ENCODE measurements at regions not wholly inside any gene's neighbourhood (a gene's known extent, or its start where the extent isn't known, plus 50 kb on each side); places are given as distances from the start of the nearest gene placed in this dataset.
"Not testable (repeated sequence)": the region's sequence is repeated elsewhere in the genome, so short reads cannot be mapped to it uniquely, and the experiment has no call there.

DNA sequence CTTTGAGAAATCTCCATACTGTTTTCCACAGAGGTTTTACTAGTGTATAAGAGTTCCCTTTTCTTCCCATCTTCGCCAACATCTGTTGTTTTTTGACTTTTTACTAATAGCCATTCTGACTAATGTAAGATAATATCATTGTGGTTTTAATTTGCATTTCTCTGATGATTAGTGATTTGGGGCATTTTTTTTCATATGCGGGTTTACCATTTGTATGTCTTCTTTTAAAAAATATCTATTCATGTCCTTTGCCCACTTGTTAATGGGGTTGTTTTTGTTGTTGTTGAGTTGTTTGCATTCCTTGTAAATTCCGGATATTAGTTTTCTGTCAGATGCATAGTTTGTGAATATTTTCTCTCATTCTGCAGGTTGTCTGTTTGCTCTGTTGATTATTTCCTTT lies 167.1 kb downstream of the PRL start:
- H3K4me3 Mint-ChIP-seq = no peak overlapping the region
- H3K36me3 Mint-ChIP-seq = peaks cover 2% of the 10 kb centered on the region
- H3K4me1 Mint-ChIP-seq (ENCODE audit: low read depth) = no peaks in the 10 kb centered on the region
- H3K27me3 Mint-ChIP-seq = peaks cover 2% of the 10 kb centered on the region
- peaks cover 8% of the 10 kb centered on the region for H3K9me3 Mint-ChIP-seq (ENCODE audit: low read depth)
- H3K27ac Mint-ChIP-seq = no peak overlapping the region

DNA sequence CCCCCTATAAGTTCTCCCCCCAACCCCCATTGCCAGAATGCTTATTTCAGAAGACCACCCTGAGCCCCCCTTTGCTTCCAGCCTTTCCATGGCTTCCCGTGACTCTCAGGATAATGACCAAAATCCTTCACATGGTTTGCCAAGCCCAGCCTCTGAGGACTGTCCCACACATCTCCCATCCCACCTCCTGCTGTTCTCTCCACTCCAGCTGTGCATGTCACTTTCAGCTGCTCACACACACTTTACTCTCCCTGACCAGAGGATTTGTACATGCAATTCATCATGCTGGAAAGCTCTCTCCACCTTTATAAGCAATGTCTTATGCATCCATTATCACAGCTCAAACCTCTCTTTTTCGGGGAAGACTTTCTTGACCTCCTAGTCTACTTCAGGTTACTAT lies 164.2 kb downstream of the PRL start:
- Mint-ChIP-seq H3K27me3 (peaks cover 2% of the 10 kb centered on the region), H3K9me3 (ENCODE audit: low read depth) (peaks cover under 1% of the 10 kb centered on the region), H3K27ac (no peak overlapping the region), H3K4me1 (ENCODE audit: low read depth) (no peaks in the 10 kb centered on the region), H3K36me3 (peaks cover 2% of the 10 kb centered on the region), H3K4me3 (no peak overlapping the region)

DNA sequence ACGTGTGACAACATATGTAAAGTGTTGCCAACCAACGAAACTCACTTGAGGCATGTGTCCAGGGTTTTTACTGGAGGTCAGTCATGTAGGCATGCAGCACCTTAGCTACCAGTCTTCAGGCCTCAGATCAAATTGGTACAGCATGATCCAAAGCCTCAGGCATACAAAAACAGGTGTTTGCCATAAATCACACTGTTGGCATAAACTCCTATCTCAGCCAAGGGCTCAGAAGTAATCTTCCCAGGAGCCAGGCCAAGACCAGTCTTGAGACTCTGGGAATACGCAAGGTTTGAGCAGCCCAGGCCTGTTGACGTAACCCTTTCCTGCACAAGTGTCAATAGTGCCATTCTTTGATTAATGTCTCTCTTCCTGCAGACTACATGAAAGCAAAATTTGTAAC lies 163.5 kb downstream of the PRL start:
- H3K9me3 Mint-ChIP-seq (ENCODE audit: low read depth) = no peaks in the 10 kb centered on the region
- peaks cover 2% of the 10 kb centered on the region for H3K27me3 Mint-ChIP-seq
- no peaks in the 10 kb centered on the region for H3K4me1 Mint-ChIP-seq (ENCODE audit: low read depth)
- H3K27ac Mint-ChIP-seq = no peak overlapping the region
- H3K4me3 Mint-ChIP-seq = no peak overlapping the region
- peaks cover 2% of the 10 kb centered on the region for H3K36me3 Mint-ChIP-seq

DNA sequence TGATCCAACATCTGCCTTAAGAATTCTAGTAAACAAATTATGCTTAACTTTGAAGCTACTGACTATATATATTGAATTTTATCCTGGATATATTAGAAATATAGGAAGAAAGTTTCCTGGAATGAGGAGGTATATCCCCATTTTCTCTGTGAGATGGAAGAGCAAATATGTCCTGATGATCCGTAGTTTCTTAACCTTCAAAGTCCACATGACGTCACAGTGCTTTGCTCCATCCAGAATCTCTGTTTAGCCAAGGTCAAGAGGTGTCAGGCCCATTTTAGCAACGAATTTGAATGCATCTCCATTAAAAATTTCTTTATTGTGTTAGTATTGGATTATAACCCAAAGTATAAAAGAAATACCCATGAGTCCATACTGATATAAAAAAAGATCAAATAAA lies 162.5 kb downstream of the PRL start:
- Mint-ChIP-seq H3K9me3 (ENCODE audit: low read depth) (no peaks in the 10 kb centered on the region), H3K27me3 (peaks cover 2% of the 10 kb centered on the region), H3K36me3 (peaks cover 2% of the 10 kb centered on the region), H3K4me1 (ENCODE audit: low read depth) (no peaks in the 10 kb centered on the region), H3K4me3 (no peak overlapping the region), H3K27ac (no peak overlapping the region)

DNA sequence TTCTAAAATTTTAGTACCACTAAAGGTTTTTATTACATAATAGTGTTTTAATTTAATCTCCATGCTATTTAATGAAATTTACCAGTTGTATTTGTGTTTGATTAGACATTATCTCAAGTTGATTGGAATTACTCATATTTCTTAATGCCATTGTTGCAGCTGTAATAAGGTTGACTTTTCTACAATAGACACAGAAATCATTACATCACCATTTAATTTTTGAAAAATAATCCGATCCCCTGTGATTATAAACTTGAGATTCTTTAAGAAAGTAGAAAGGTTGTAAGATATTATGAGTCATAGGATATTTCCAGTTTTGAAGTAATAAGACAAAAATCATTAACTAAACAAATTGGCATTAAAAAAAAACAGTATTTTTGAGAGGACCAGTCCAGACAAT lies 161.4 kb downstream of the PRL start:
- H3K27ac Mint-ChIP-seq = no peak overlapping the region
- H3K9me3 Mint-ChIP-seq (ENCODE audit: low read depth) = no peaks in the 10 kb centered on the region
- H3K4me3 Mint-ChIP-seq = no peak overlapping the region
- no peaks in the 10 kb centered on the region for H3K4me1 Mint-ChIP-seq (ENCODE audit: low read depth)
- H3K36me3 Mint-ChIP-seq = peaks cover 2% of the 10 kb centered on the region
- H3K27me3 Mint-ChIP-seq = peaks cover 2% of the 10 kb centered on the region

DNA sequence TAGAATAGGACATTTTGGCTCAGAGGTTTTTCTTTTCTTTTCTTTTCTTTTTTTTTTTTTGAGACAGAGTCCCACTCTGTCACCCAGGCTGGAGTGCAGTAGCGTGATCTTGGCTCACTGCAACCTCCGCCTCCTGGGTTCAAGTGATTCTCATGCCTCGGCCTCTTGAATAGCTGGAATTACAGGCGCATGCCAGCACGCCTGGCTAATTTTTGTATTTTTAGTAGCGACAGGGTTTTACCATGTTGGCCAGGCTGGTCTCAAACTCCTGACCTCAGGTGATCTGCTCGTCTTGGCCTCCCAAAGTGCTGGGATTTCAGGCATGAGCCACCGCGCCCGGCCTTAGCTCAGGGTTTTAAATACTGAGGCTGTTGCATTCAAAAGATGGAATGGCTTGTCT lies 156.1 kb downstream of the PRL start:
- H3K36me3 Mint-ChIP-seq; H3K27me3 Mint-ChIP-seq; H3K9me3 Mint-ChIP-seq (ENCODE audit: low read depth); H3K27ac Mint-ChIP-seq; H3K4me3 Mint-ChIP-seq; H3K4me1 Mint-ChIP-seq (ENCODE audit: low read depth): not testable (repeated sequence)

DNA sequence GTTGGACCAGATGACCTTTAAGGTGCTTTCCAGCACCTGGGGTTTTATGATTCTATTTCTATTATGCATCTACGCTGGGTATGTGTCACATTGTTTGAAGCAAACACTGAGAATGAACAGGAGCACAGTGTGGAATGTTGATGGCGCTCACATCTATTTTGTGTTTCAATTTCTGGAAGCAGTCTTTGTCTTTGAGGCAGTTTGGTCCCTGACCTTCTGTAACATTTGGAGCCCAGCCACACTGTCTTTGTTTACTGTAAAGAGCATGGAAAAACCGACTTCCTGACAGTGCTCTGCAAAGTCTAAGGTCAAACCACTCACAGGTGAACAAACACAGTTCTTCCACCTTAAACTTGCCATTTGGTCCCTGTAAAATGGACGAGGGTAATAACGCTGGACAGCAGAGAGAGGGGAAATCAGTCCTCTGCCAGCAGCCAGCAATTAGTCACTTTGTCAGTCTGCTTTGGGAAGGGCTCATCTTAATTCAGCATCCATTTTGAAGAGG lies 155.5 kb downstream of the PRL start:
- Mint-ChIP-seq H3K27me3 (peaks cover 8% of the 10 kb centered on the region), H3K4me1 (ENCODE audit: low read depth) (peaks cover 6% of the 10 kb centered on the region), H3K4me3 (no peak overlapping the region), H3K36me3 (no peaks in the 10 kb centered on the region), H3K9me3 (ENCODE audit: low read depth) (no peaks in the 10 kb centered on the region), H3K27ac (no peak overlapping the region)

DNA sequence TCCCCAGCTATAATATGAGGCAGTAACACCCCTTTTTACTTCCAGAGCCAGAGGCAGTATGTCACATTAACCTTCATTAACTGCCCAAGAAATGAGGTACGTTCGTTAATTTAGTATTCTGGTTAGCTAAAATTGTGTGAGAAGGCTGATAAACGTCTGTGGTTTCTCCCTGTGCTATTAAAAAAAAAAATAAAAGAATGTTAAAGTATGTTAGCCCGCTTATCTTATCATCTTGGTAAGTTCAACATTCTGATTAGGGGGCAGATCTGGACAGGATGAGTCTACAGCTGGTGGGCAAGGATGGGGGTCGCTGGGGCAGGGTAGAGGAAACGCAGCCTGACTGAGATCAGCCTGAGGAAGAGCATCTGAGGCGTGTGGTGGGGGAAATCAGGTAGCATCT lies 154.0 kb downstream of the PRL start:
- peaks cover 18% of the 10 kb centered on the region for H3K4me1 Mint-ChIP-seq (ENCODE audit: low read depth)
- no peaks in the 10 kb centered on the region for H3K36me3 Mint-ChIP-seq
- no peak overlapping the region for H3K4me3 Mint-ChIP-seq
- no peaks in the 10 kb centered on the region for H3K9me3 Mint-ChIP-seq (ENCODE audit: low read depth)
- H3K27me3 Mint-ChIP-seq = peaks cover 15% of the 10 kb centered on the region
- H3K27ac Mint-ChIP-seq = no peak overlapping the region

DNA sequence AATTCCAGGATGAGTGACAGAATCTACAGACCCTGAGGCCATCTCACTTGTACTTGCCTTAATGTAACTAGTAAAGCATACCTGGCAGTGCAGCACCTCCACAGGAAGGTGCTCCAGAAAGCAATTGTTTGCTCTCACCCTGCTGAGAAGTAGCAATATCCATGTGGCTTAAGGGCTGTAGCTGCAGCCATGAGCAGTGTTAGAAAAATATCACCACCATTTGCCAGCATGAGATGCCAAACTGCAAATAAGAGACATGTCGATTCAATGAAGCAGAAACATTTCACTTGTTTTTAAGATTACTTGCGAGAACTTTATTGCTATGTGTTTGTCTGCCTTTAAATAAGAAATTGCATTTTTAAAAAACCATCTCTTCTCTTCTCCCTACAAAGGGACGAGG lies 151.5 kb downstream of the PRL start:
- H3K9me3 Mint-ChIP-seq (ENCODE audit: low read depth) = no peaks in the 10 kb centered on the region
- no peak overlapping the region for H3K27ac Mint-ChIP-seq
- no peak overlapping the region for H3K4me3 Mint-ChIP-seq
- H3K36me3 Mint-ChIP-seq = no peaks in the 10 kb centered on the region
- H3K4me1 Mint-ChIP-seq (ENCODE audit: low read depth) = peaks cover 33% of the 10 kb centered on the region
- peaks cover 30% of the 10 kb centered on the region for H3K27me3 Mint-ChIP-seq

DNA sequence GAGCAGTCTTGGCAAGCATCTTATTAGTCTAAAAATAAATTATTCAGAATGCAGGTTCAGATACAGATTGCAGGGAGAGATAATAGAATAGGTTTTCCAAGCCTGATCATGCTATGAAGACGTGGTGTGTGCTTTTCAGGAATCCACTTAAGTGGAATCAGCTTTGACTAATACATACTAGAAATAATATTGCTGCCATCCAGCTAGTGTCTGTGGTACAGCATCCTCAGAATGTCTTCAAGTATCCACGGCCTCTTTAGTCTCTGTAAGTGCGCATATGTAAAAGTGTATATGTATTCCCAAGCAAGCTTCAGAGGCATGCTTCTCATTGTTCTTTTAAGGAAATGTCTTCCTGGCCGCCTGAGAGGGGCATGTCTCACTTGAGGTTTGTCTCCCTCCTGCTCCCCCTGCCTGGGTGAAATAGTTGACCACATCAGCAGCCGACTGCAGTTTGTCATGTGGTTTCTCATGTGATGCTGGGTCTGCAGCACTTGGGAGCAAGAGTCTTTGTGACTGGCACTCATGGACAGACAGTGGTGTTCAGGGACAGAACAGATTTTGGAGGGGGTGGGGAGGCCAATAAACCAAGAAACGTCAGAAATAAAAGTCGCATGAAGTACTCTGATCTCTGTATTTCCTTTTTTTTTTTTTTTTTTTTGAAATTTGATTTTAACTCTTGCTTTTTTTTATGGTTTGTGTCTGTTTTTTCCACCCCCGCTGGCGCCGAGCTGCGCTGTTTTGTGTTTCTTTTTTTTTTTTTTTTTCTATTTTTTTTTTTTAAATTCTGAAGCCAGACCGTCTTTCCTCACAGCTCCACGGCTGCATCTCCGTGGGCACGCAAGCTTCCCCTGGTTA lies 150.8 kb downstream of the PRL start:
- peaks cover 30% of the 10 kb centered on the region for H3K27me3 Mint-ChIP-seq
- peaks cover 33% of the 10 kb centered on the region for H3K4me1 Mint-ChIP-seq (ENCODE audit: low read depth)
- H3K9me3 Mint-ChIP-seq (ENCODE audit: low read depth) = no peaks in the 10 kb centered on the region
- H3K4me3 Mint-ChIP-seq = peak overlapping the region; percentile 83
- no peak overlapping the region for H3K27ac Mint-ChIP-seq
- no peaks in the 10 kb centered on the region for H3K36me3 Mint-ChIP-seq

DNA sequence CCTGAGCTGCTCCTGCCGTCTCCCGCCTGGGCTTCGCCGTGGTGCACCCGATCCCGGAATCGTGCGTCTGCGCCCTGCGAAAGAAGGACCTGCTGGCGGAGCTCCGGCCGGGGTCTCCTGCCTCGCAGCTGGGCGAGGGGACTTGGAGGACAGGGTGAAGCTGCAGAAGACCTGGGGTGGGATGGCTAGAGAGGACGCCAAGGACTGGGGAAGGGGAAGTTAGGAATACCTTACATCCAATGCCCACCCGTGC lies 150.2 kb downstream of the PRL start:
- peaks cover 33% of the 10 kb centered on the region for H3K4me1 Mint-ChIP-seq (ENCODE audit: low read depth)
- no peaks in the 10 kb centered on the region for H3K36me3 Mint-ChIP-seq
- peak overlapping the region; percentile 83 for H3K4me3 Mint-ChIP-seq
- no peaks in the 10 kb centered on the region for H3K9me3 Mint-ChIP-seq (ENCODE audit: low read depth)
- no peak overlapping the region for H3K27ac Mint-ChIP-seq
- peaks cover 30% of the 10 kb centered on the region for H3K27me3 Mint-ChIP-seq

DNA sequence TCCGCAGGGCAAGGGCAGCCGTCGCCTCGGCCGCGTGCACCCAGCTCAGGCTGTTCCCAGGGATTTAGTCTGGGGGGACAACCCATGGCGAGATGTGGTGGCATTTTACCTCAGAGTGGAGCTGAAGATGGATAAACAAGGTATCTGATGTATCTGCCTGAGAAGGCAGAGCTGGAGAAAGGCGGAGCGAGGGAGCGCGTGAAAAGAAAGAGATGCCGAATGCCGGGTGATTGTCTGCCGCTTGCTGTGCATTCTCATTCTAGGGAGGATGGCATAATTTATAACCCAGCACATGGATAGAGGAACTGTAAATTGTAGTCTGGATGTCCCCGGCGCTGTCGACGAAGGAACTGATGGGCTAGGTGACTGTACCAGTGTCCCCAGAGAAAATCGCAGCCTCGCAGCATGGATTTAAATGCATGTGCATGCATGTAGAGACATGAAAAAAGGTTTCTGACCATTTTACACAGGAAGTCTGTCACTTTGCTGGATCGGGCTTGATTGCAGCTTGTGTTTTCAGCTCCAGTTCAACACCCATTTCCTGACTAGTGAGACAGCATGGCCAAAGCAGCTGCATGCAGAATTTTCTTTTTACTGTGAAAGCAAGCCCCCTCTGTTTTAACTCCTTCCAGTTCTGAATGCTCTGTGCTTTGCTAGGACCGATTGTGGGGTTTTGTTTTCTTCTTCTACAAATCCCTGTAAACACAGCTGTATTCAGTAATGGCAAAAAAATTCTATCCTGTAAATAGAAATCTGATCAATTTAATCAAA lies 149.7 kb downstream of the PRL start:
- Mint-ChIP-seq H3K4me1 (ENCODE audit: low read depth) (peaks cover 33% of the 10 kb centered on the region), H3K36me3 (no peaks in the 10 kb centered on the region), H3K27me3 (peaks cover 30% of the 10 kb centered on the region), H3K9me3 (ENCODE audit: low read depth) (no peaks in the 10 kb centered on the region), H3K4me3 (peak overlapping the region; percentile 83), H3K27ac (no peak overlapping the region)

DNA sequence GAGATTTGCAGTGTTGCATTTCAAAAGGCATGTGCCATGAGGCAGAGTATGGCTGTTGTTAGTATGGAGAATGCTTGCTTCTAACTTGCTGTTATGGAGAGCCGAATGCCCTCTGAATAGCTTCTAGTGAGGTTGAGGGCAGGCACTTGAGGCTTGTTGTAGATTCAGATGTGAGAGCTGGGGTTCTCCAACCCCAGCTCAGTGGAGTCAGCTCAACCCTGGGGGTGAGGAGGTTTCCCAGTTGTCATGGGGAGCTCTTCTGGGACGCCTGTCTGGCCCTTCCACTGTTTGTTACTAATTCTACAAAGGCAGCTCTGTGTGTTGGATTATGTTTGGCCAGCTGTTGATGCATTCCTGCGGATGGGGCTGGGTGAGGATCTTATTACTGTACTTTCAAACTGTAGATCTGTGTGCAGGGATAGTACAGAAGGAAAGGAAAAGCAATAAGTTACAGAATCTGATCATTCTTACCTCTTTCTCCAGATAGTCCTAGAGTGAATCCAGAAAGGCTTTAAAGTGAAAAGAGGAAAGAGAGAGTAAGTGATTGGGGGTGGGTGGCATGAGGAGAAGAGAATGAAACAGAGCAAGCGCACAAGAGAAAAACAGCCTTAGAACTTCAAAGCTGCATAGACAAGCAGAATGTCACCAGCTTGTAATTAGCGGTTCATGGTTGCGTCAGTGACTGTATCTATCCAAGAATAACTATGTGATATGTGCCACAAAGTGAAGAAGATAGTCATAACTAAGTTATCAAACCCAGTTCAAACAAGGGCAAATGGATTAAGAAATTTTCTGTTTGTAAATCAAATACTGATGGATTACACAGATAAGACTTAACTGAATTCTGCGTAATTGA lies 148.7 kb downstream of the PRL start:
- no peaks in the 10 kb centered on the region for H3K36me3 Mint-ChIP-seq

DNA sequence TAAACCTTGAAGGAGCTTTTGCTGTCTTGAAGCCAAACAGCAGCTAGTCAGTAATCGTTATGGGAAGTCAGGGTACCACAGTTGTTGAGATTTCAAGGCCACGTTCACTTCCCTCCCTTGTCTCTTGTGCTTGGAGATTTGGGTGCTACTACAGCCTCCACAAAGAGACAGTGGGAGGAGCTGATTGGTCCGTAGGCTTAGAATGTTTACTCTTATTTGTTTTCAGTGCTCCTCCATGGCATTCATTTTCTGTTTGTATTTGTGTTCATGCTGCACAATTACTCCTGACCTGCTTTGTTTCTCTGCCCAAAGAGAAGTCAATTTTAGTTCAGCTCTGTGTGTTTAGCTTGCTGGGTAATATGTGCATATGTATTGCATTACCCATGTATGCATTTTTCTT lies 147.7 kb downstream of the PRL start:
- Mint-ChIP-seq H3K4me3 (no peak overlapping the region), H3K4me1 (ENCODE audit: low read depth) (peaks cover 33% of the 10 kb centered on the region), H3K27ac (no peak overlapping the region), H3K36me3 (no peaks in the 10 kb centered on the region), H3K9me3 (ENCODE audit: low read depth) (no peaks in the 10 kb centered on the region), H3K27me3 (peaks cover 30% of the 10 kb centered on the region)

More for the DNA sequence above, 148.7 kb downstream of the PRL start:
- H3K27me3 Mint-ChIP-seq = peaks cover 30% of the 10 kb centered on the region
- H3K4me1 Mint-ChIP-seq (ENCODE audit: low read depth) = peaks cover 33% of the 10 kb centered on the region
- peak overlapping the region; percentile 83 for H3K4me3 Mint-ChIP-seq
- H3K27ac Mint-ChIP-seq = no peak overlapping the region
- H3K9me3 Mint-ChIP-seq (ENCODE audit: low read depth) = no peaks in the 10 kb centered on the region
